Neuronal stem cell (in vitro differentiated cells): ENCODE measurements at regions not wholly inside any gene's neighbourhood (a gene's known extent, or its start where the extent isn't known, plus 50 kb on each side); places are given as distances from the start of the nearest gene placed in this dataset.

Source experiments
- DNase-seq: peaks from one replicate; pipeline ENCODE4 v3.0.0-alpha.2; 2013; ENCODE audit warnings: low spot score
- H2AFZ ChIP-seq: one replicate; pipeline ENCODE4 v1.6.1; 2013; ENCODE audit warnings: mild to moderate bottlenecking, low read length, inconsistent platforms
- H2AK5ac ChIP-seq: 2 replicates; pipeline ENCODE4 v1.6.1; 2013; ENCODE audit warnings: low read depth, mild to moderate bottlenecking, inconsistent platforms, low read length, moderate library complexity, mixed read lengths
- H2BK120ac ChIP-seq: 2 replicates; pipeline ENCODE4 v1.6.1; 2013; ENCODE audit warnings: low read depth, mild to moderate bottlenecking, inconsistent platforms, low read length, moderate library complexity, mixed read lengths
- H2BK12ac ChIP-seq: one replicate; pipeline ENCODE4 v1.6.1; 2013; ENCODE audit warnings: low read length, inconsistent platforms
- H2BK15ac ChIP-seq: 2 replicates; pipeline ENCODE4 v1.6.1; 2013; ENCODE audit warnings: mild to moderate bottlenecking, low read length, inconsistent platforms, mixed read lengths
- H2BK5ac ChIP-seq: one replicate; pipeline ENCODE4 v1.6.1; 2013; ENCODE audit warnings: inconsistent platforms, mild to moderate bottlenecking, low read length, moderate library complexity
- H3K14ac ChIP-seq: one replicate; pipeline ENCODE4 v1.6.1; 2013; ENCODE audit warnings: low read length, inconsistent platforms
- H3K18ac ChIP-seq: 2 replicates; pipeline ENCODE4 v1.6.1; 2013; ENCODE audit warnings: low read length, inconsistent platforms
- H3K23ac ChIP-seq: 2 replicates; pipeline ENCODE4 v1.6.1; 2013; ENCODE audit warnings: low read depth, mild to moderate bottlenecking, mixed read lengths, low read length, inconsistent platforms; ENCODE audit not compliant: poor library complexity
- H3K27ac ChIP-seq: replicated peaks from 3 replicates; pipeline ENCODE4 v1.5.1; 2013; ENCODE audit warnings: low read length, inconsistent platforms
- H3K27me3 ChIP-seq, 3 experiments: 2 replicates each; pipeline ENCODE4 v1.6.1; 2013; ENCODE audit warnings: low read length in 3 of 3, mild to moderate bottlenecking in 2 of 3, inconsistent platforms in 1 of 3, low read depth in 1 of 3, mixed read lengths in 1 of 3, moderate library complexity in 1 of 3; ENCODE audit not compliant: control insufficient read depth in 3 of 3, insufficient read depth in 3 of 3
- H3K36me3 ChIP-seq, 2 donors: replicated peaks in 1 of 2; 2 replicates each; pipeline ENCODE4 v1.6.1; 2013; ENCODE audit warnings: low read length in 2 of 2; ENCODE audit not compliant: control insufficient read depth in 2 of 2, insufficient read depth in 2 of 2
- H3K4ac ChIP-seq: 2 replicates; pipeline ENCODE4 v1.6.1; 2013; ENCODE audit warnings: inconsistent platforms, mild to moderate bottlenecking, low read length, moderate library complexity
- H3K4me1 ChIP-seq, 2 donors: 1 replicate in 1 of 2; 2 replicates in 1 of 2; pipeline ENCODE4 v1.6.1; 2013; ENCODE audit warnings: low read length in 2 of 2, low read depth in 1 of 2; ENCODE audit not compliant: control insufficient read depth in 2 of 2, insufficient read depth in 1 of 2
- H3K4me2 ChIP-seq: one replicate; pipeline ENCODE4 v1.6.1; 2013; ENCODE audit warnings: mild to moderate bottlenecking, low read length, inconsistent platforms; ENCODE audit not compliant: insufficient read depth, poor library complexity, severe bottlenecking
- H3K4me3 ChIP-seq, 2 donors: 2 replicates each; pipeline ENCODE4 v1.5.1; 2013; ENCODE audit warnings: low read length in 2 of 2, mild to moderate bottlenecking in 2 of 2, inconsistent platforms in 1 of 2, moderate library complexity in 1 of 2
- H3K79me1 ChIP-seq: one replicate; pipeline ENCODE4 v1.6.1; 2013; ENCODE audit warnings: low read depth, mild to moderate bottlenecking, inconsistent platforms, low read length, moderate library complexity
- H3K9ac ChIP-seq: one replicate; pipeline ENCODE4 v1.6.1; 2013; ENCODE audit warnings: mild to moderate bottlenecking, low read depth, low read length, inconsistent platforms; ENCODE audit not compliant: poor library complexity
- H3K9me3 ChIP-seq, 2 donors: replicated peaks in 1 of 2; 2 replicates each; pipeline versions ENCODE3 to v1.6.1; 2013; ENCODE audit warnings: low read length in 2 of 2, mild to moderate bottlenecking in 2 of 2, inconsistent platforms in 1 of 2, low read depth in 1 of 2, mixed read lengths in 1 of 2, moderate library complexity in 1 of 2; ENCODE audit not compliant: control insufficient read depth in 2 of 2, insufficient read depth in 1 of 2
- H4K8ac ChIP-seq: one replicate; pipeline ENCODE4 v1.6.1; 2013; ENCODE audit warnings: low read depth, mild to moderate bottlenecking, inconsistent platforms, low read length, moderate library complexity
- H4K91ac ChIP-seq: one replicate; pipeline ENCODE4 v1.6.1; 2013; ENCODE audit warnings: low read length, low read depth, mild to moderate bottlenecking, inconsistent platforms; ENCODE audit not compliant: poor library complexity
- WGBS, 2 donors: extraction: QIAGEN DNeasy Blood & Tissue Kit; methylation state at CpG; one replicate each; pipeline ENCODE4 v1.1.7; 2013; ENCODE audit warnings: missing lambda C conversion rate in 2 of 2, mixed read lengths in 1 of 2; ENCODE audit not compliant: insufficient read length in 2 of 2, insufficient replicate concordance in 1 of 2; ENCODE audit errors: extremely low coverage in 2 of 2; 5-methylcytosine and 5-hydroxymethylcytosine counted together

GRCh38 chr5:174453690-174454089, 270.7 kb upstream of the MSX2 start:
- H3K36me3 ChIP-seq, result no peaks in the 10 kb centered on the region
- no CpG with 5 or more reads among the region's 2 CpGs for WGBS, 2 donors
- no peak overlapping the region for H3K14ac ChIP-seq
- no peaks in the 10 kb centered on the region for H3K79me1 ChIP-seq
- no peak overlapping the region for H4K91ac ChIP-seq
- no peak overlapping the region for H4K8ac ChIP-seq
- no peak for DNase-seq
- no peak overlapping the region for H3K9ac ChIP-seq
- no peak overlapping the region for H2AFZ ChIP-seq
- H3K4me2 ChIP-seq, result no peak overlapping the region
- no peak overlapping the region for H3K4ac ChIP-seq
- no peak overlapping the region for H2BK12ac ChIP-seq
- H3K27me3 ChIP-seq, result no peaks in the 10 kb centered on the region
- H3K4me1 ChIP-seq, result no peaks in the 10 kb centered on the region
- H2AK5ac ChIP-seq, result no peak overlapping the region
- no peak overlapping the region for H3K27ac ChIP-seq
- no peak overlapping the region for H2BK120ac ChIP-seq
- H3K9me3 ChIP-seq, result no peaks in the 10 kb centered on the region
- H2BK5ac ChIP-seq, result no peak overlapping the region
- no peak overlapping the region for H3K18ac ChIP-seq
- H2BK15ac ChIP-seq, result no peak overlapping the region
- H3K23ac ChIP-seq, result no peak overlapping the region
- no peak overlapping the region for H3K4me3 ChIP-seq

GRCh38 chr5:174454464-174454863, 269.9 kb upstream of the MSX2 start:
- no peak overlapping the region for H3K4me3 ChIP-seq
- no peaks in the 10 kb centered on the region for H3K36me3 ChIP-seq
- DNase-seq, result no peak
- H3K27ac ChIP-seq, result no peak overlapping the region
- no peak overlapping the region for H3K14ac ChIP-seq
- no peak overlapping the region for H3K4me2 ChIP-seq
- no peak overlapping the region for H4K8ac ChIP-seq
- no peak overlapping the region for H3K4ac ChIP-seq
- no peak overlapping the region for H2BK12ac ChIP-seq
- H2AFZ ChIP-seq, result no peak overlapping the region
- H2BK5ac ChIP-seq, result no peak overlapping the region
- no peak overlapping the region for H2AK5ac ChIP-seq
- no CpG with 5 or more reads among the region's 6 CpGs for WGBS, 2 donors
- no peak overlapping the region for H3K23ac ChIP-seq
- no peaks in the 10 kb centered on the region for H3K4me1 ChIP-seq
- no peaks in the 10 kb centered on the region for H3K79me1 ChIP-seq
- no peaks in the 10 kb centered on the region for H3K9me3 ChIP-seq
- H3K18ac ChIP-seq, result no peak overlapping the region
- H3K27me3 ChIP-seq, result no peaks in the 10 kb centered on the region
- H2BK15ac ChIP-seq, result no peak overlapping the region
- no peak overlapping the region for H4K91ac ChIP-seq
- no peak overlapping the region for H3K9ac ChIP-seq
- H2BK120ac ChIP-seq, result no peak overlapping the region

GRCh38 chr5:174454890-174455289, 269.5 kb upstream of the MSX2 start:
- Histone ChIP-seq H3K9me3 (no peaks in the 10 kb centered on the region), H2BK5ac (no peak overlapping the region), H2BK15ac (no peak overlapping the region), H3K4ac (no peak overlapping the region), H3K79me1 (no peaks in the 10 kb centered on the region), H3K4me2 (no peak overlapping the region), H3K36me3 (no peaks in the 10 kb centered on the region), H4K91ac (no peak overlapping the region), H2BK12ac (no peak overlapping the region), H2AK5ac (no peak overlapping the region), H3K9ac (no peak overlapping the region), H3K18ac (no peak overlapping the region), H3K27ac (no peak overlapping the region), H3K27me3 (no peaks in the 10 kb centered on the region), H2AFZ (no peak overlapping the region), H4K8ac (no peak overlapping the region), H3K4me1 (no peaks in the 10 kb centered on the region), H3K14ac (no peak overlapping the region), H3K23ac (no peak overlapping the region), H2BK120ac (no peak overlapping the region), H3K4me3 (no peak overlapping the region)
- no CpG with 5 or more reads among the region's 3 CpGs for WGBS, 2 donors
- no peak for DNase-seq

- Histone ChIP-seq H3K9me3 (no peaks in the 10 kb centered on the region), H2BK15ac (no peak overlapping the region), H3K36me3 (no peaks in the 10 kb centered on the region), H3K4me2 (no peak overlapping the region), H2BK120ac (no peak overlapping the region), H3K79me1 (no peaks in the 10 kb centered on the region), H3K18ac (no peak overlapping the region), H2BK5ac (no peak overlapping the region), H4K91ac (no peak overlapping the region), H3K27me3 (no peaks in the 10 kb centered on the region), H3K4ac (no peak overlapping the region), H2AK5ac (no peak overlapping the region), H4K8ac (no peak overlapping the region), H2AFZ (no peak overlapping the region), H3K23ac (no peak overlapping the region), H3K14ac (no peak overlapping the region), H2BK12ac (no peak overlapping the region), H3K4me1 (no peaks in the 10 kb centered on the region), H3K27ac (no peak overlapping the region), H3K9ac (no peak overlapping the region), H3K4me3 (no peak overlapping the region)
- DNase-seq, result no peak
- no CpG with 5 or more reads among the region's 4 CpGs for WGBS, 2 donors
Measured at GRCh38 chr5:174455301-174455700, 269.1 kb upstream of the MSX2 start.
